Liver (tissue), 3 donors: ENCODE measurements at regions not wholly inside any gene's neighbourhood (a gene's known extent, or its start where the extent isn't known, plus 50 kb on each side); places are given as distances from the start of the nearest gene placed in this dataset.

Source experiments
- CTCF ChIP-seq: fragments of 150-350 bp; IDR thresholded peaks from 2 replicates; pipeline ENCODE4 v1.5.1; 2017; ENCODE audit warnings: improper control_type of control experiment, low read depth, low read length; ENCODE audit not compliant: missing input control
- EGR1 ChIP-seq, 2 donors: IDR thresholded peaks; 2 replicates each; pipeline ENCODE4 v1.6.1; 2016 to 2018; ENCODE audit warnings: antibody characterized with exemption in 2 of 2, low read depth in 2 of 2
- GABPA ChIP-seq, 2 donors: IDR thresholded peaks in 1 of 2; conservative IDR thresholded peaks in 1 of 2; 2 replicates each; pipeline ENCODE4 v1.6.1; 2016; ENCODE audit warnings: antibody characterized with exemption in 2 of 2, mild to moderate bottlenecking in 1 of 2, moderate library complexity in 1 of 2
- HNF4A ChIP-seq, 2 donors: conservative IDR thresholded peaks; 2 replicates each; pipeline ENCODE4 v1.6.1; 2016; ENCODE audit warnings: antibody characterized with exemption in 2 of 2, mild to moderate bottlenecking in 2 of 2
- JUND ChIP-seq, 2 donors: IDR thresholded peaks; 2 replicates each; pipeline ENCODE4 v1.6.1; 2016; ENCODE audit warnings: antibody characterized with exemption in 2 of 2
- RAD21 ChIP-seq, 2 donors: IDR thresholded peaks; 2 replicates each; pipeline ENCODE4 v1.6.1; 2016; ENCODE audit warnings: antibody characterized with exemption in 2 of 2, mild to moderate bottlenecking in 2 of 2
- TAF1 ChIP-seq: conservative IDR thresholded peaks from 2 replicates; pipeline ENCODE4 v1.6.1; 2016; ENCODE audit warnings: antibody characterized with exemption, mild to moderate bottlenecking
- YY1 ChIP-seq: IDR thresholded peaks from 2 replicates; pipeline ENCODE4 v1.6.1; 2016; ENCODE audit warnings: antibody characterized with exemption, mild to moderate bottlenecking
- TF ChIP-seq, protein P1 (sequence below): IDR thresholded peaks from 2 replicates; pipeline ENCODE4 v1.6.1; 2016; ENCODE audit warnings: antibody characterized with exemption
- donor health status: healthy.
- donor health status: healthy.

DNA sequence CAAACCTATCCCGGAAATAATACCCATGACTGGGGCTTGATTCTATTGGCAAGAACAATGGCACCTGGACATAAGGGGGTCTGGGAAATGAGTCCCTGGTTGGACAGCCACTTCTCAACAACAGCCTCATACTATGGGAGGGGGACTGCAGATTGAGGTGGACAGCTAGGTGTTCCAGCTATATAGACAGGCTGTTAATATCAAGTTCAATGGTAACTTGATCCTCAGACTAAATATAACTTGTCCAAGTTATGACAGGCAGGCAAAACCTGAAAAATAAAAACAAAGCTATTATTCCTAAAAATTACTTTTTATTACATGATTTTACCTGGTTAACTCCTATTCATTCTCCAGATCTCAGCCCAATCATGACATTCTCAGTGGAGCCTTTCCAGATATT is 267.3 kb downstream of the TTC8 start:
- TF ChIP-seq TAF1, result no peak
- TF ChIP-seq, protein P1, sequence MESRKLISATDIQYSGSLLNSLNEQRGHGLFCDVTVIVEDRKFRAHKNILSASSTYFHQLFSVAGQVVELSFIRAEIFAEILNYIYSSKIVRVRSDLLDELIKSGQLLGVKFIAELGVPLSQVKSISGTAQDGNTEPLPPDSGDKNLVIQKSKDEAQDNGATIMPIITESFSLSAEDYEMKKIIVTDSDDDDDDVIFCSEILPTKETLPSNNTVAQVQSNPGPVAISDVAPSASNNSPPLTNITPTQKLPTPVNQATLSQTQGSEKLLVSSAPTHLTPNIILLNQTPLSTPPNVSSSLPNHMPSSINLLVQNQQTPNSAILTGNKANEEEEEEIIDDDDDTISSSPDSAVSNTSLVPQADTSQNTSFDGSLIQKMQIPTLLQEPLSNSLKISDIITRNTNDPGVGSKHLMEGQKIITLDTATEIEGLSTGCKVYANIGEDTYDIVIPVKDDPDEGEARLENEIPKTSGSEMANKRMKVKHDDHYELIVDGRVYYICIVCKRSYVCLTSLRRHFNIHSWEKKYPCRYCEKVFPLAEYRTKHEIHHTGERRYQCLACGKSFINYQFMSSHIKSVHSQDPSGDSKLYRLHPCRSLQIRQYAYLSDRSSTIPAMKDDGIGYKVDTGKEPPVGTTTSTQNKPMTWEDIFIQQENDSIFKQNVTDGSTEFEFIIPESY, result no peak
- no peak for TF ChIP-seq EGR1 (IDR thresholded peaks at IDR 0.05; ENCODE audit: low read depth in 2 of 2)
- TF ChIP-seq HNF4A (conservative IDR thresholded peaks at IDR 0.05), result no peak
- no peak for TF ChIP-seq CTCF
- no peak for TF ChIP-seq YY1
- TF ChIP-seq RAD21 (IDR thresholded peaks at IDR 0.05), result no peak
- TF ChIP-seq JUND (IDR thresholded peaks at IDR 0.05), result no peak
- TF ChIP-seq GABPA (IDR thresholded peaks at IDR 0.05 in 1 of 2, conservative IDR thresholded peaks at IDR 0.05 in 1 of 2), result no peak
